ENCODE measurements at regions not wholly inside any gene's neighbourhood (a gene's known extent, or its start where the extent isn't known, plus 50 kb on each side); places are given as distances from the start of the nearest gene placed in this dataset.

DNA sequence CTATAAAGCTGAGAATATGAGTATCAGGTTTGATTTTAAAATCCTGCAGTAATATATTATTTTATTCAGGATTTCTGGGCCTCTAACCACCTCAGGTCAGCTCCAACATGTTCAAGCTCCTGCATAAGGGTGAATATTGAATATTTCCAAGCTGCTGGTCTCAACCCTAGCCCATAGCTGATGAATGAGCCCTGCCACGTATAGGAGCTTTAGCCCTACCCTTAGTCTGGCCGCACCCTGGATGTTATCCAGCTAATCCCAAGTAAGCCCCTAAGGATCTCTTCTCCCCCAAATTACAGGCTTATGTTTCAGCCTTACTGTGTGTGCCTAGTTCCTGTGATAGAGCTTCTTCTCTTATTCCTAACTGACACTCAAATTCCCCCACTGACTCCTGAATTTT, 240.6 kb downstream of the KCTD12 start:
- H3K27ac Mint-ChIP-seq: no peak overlapping the region
- H3K27me3 Mint-ChIP-seq: peaks cover 2% of the 10 kb centered on the region
- CTCF ChIA-PET: no interaction called here
- no peaks in the 10 kb centered on the region for H3K4me1 Mint-ChIP-seq
- no peaks in the 10 kb centered on the region for H3K9me3 Mint-ChIP-seq
- H3K4me3 Mint-ChIP-seq: no peak overlapping the region
- no peak for TF ChIP-seq CTCF (IDR thresholded peaks at IDR 0.05)
- no peak for ATAC-seq (ENCODE audit: low read depth)
- no peak for DNase-seq
- no peaks in the 10 kb centered on the region for H3K36me3 Mint-ChIP-seq (ENCODE audit: low read depth)
- intact Hi-C loops (cut with micrococcal nuclease): no loop called here
- POLR2A ChIA-PET: no interaction called here

DNA sequence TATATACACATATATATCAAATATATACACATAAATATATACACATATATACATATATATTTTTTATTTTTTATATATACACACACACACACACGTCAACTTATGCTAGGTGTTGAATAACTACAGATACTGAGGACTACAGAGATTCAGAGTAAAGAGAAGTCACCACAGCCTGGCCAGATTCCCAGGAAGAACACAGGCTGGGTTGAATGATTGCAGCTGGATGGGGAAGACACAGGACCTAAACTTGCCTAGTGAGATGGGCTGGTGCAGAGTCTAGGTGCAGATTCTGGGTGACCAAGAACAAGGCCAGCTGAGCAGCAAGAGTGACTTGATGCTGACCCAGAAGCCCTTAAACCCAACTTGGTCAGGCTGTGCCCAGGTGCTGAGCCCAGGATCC, 241.3 kb downstream of the KCTD12 start:
- H3K4me3 Mint-ChIP-seq: no peak overlapping the region
- DNase-seq: no peak
- CTCF ChIA-PET: no interaction called here

DNA sequence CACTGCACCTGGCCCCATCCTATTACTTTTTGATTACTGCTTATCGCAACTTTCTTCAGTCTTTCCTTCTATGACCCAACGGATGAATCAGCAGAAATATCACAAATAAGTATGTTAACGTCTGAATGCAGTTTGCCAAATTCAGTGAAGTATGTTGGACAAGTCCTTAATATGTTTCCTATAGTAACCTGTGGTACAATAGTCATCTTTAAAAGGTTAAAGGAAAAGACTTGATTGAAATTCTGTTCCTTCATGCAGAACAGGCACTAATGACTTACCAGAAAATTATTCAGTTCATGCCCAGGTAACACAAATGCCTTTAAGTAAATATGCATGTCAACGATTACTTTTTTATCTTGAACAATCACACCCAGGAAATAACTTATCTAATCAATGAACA, 242.6 kb downstream of the KCTD12 start:
- POLR2A ChIA-PET: no interaction called here
- Mint-ChIP-seq H3K4me3 (no peak overlapping the region), H3K9me3 (no peaks in the 10 kb centered on the region), H3K36me3 (ENCODE audit: low read depth) (no peaks in the 10 kb centered on the region), H3K27me3 (peaks cover 2% of the 10 kb centered on the region), H3K27ac (no peak overlapping the region), H3K4me1 (no peaks in the 10 kb centered on the region)
- intact Hi-C loops (cut with micrococcal nuclease): no loop called here
- ATAC-seq (ENCODE audit: low read depth): no peak
- no peak for TF ChIP-seq CTCF (IDR thresholded peaks at IDR 0.05)
- DNase-seq: no peak
- CTCF ChIA-PET: no interaction called here

More for the DNA sequence above, 241.3 kb downstream of the KCTD12 start:
- Mint-ChIP-seq H3K27me3 (peaks cover 2% of the 10 kb centered on the region), H3K9me3 (no peaks in the 10 kb centered on the region), H3K4me1 (no peaks in the 10 kb centered on the region), H3K36me3 (ENCODE audit: low read depth) (no peaks in the 10 kb centered on the region), H3K27ac (no peak overlapping the region)
- no peak for TF ChIP-seq CTCF (IDR thresholded peaks at IDR 0.05)
- intact Hi-C loops (cut with micrococcal nuclease): no loop called here
- POLR2A ChIA-PET: no interaction called here
- ATAC-seq (ENCODE audit: low read depth): no peak

- no peaks in the 10 kb centered on the region for H3K4me1 Mint-ChIP-seq
- ATAC-seq (ENCODE audit: low read depth) (no peak), DNase-seq (no peak)
- no peaks in the 10 kb centered on the region for H3K36me3 Mint-ChIP-seq (ENCODE audit: low read depth)
- intact Hi-C loops (cut with micrococcal nuclease): no loop called here
- H3K27me3 Mint-ChIP-seq: no peaks in the 10 kb centered on the region
- CTCF ChIA-PET: no interaction called here
- H3K4me3 Mint-ChIP-seq: no peak overlapping the region
- H3K9me3 Mint-ChIP-seq: no peaks in the 10 kb centered on the region
- H3K27ac Mint-ChIP-seq: no peak overlapping the region
- TF ChIP-seq CTCF (IDR thresholded peaks at IDR 0.05): no peak
- POLR2A ChIA-PET: no interaction called here
Observed at GRCh38 chr13:76641056-76641455, 245.1 kb downstream of the KCTD12 start.

GRCh38 chr13:76638882-76639281, 247.3 kb downstream of the KCTD12 start:
- intact Hi-C loops (cut with micrococcal nuclease): no loop called here
- ChIA-PET POLR2A (no interaction called here), CTCF (no interaction called here)
- no peak overlapping the region for H3K4me3 Mint-ChIP-seq
- H3K36me3 Mint-ChIP-seq (ENCODE audit: low read depth): no peaks in the 10 kb centered on the region
- no peak for TF ChIP-seq CTCF (IDR thresholded peaks at IDR 0.05)
- ATAC-seq (ENCODE audit: low read depth) (no peak), DNase-seq (no peak)
- no peaks in the 10 kb centered on the region for H3K4me1 Mint-ChIP-seq
- no peak overlapping the region for H3K27ac Mint-ChIP-seq
- H3K9me3 Mint-ChIP-seq: no peaks in the 10 kb centered on the region
- H3K27me3 Mint-ChIP-seq: peaks cover 1% of the 10 kb centered on the region
